ENCODE measurements at regions not wholly inside any gene's neighbourhood (a gene's known extent, or its start where the extent isn't known, plus 50 kb on each side); places are given as distances from the start of the nearest gene placed in this dataset.

DNA sequence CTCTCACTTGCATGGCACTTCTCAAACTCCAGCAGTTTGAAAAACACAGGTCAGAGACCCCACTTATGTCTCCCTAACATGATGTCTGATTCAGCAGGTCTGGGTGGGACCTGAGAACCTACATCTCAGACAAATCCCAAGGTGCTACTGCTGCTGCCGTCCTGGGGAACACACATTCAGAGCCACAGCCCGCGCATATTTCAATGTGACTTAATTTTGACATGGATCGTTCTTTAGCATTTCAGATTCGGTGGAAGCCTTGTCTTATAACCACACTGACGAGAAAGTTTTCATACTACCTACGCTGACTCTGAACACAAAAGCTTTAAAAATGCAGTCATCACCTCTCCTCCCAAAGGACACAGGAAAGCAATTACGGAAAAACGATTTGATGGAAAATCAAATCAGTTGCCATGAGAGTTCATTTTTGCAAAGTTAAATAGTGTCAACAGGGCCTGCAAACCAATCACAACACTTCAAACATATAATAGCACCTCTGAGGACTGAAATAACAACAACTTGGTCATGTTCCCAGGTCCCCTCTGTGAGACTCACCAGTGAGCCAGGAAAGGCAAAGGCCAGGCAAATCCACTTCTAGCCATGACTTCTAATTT is 132.6 kb downstream of the SHANK2 start:
- no peak for DNase-seq

GRCh38 chr11:71118671-71119250 is 133.6 kb downstream of the SHANK2 start:
- DNase-seq, result no peak

GRCh38 chr11:71117311-71117710 is 135.1 kb downstream of the SHANK2 start:
- no peak for DNase-seq

DNA sequence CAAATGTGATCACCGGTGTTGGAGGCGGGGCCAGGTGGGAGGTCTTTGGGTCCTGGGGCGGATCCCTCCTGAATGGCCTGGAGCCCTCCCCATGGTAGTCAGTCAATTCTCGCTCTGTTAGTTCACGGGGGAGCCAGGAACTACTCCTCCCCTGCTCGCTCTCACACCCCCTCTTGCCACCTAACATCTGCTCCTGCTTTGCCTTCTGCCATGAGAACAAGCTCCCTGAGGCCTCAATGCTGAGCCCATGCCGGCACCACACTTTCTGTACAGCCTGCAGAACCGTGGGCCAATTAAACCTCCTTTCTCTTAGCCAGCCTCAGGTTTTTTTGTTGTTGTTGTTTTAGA is 135.7 kb downstream of the SHANK2 start:
- no peak for DNase-seq

DNA sequence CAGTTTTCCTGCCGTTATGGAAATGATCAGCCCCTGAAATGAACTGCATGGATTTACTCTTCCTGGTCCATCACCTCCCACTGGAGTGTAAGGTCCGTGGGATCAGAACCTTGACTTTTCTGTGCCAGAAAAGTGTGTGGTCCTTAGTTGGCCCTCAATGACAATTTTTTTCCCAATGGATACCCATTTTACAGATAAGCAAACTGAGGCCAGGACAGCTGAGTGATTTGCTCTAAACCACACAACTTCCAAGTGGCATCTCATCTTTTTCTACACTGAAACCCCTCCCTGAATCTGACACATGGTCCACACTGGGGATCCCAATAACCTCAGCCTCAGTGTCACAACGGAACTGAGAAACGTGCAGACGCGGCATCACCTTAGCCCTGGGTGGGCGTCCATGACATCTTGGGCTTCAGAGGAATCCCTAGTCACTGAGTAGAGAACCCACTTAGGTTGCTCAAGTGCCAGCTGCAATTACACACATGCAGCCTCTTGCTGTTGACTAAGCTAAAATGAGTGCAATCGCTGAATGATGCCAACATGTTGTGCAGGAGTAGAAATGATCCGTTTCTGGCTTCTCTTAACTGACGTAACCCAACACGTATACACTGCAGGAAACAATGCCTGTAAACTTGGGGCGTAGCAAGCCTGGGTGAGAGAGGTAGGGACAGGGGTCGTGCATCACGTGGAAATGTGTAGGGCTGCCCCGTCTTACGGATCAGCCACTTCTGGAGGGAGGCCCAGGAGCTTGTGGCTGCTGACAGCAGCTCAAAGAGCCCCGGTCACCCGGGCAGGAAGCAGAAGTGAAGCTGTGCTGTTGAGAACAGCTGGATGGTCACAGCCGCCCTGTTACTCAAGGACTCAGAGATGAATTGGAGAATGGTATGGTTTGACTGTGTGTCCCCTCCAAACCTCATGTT is 136.3 kb downstream of the SHANK2 start:
- DNase-seq, result no peak

- DNase-seq, result no peak
Measured at GRCh38 chr11:71114124-71114851, 138.1 kb downstream of the SHANK2 start.

- DNase-seq, result no peak
Measured at GRCh38 chr11:71112990-71113389, 139.4 kb downstream of the SHANK2 start.

- no peak for DNase-seq
Measured at GRCh38 chr11:71112454-71112853, 139.9 kb downstream of the SHANK2 start.

DNA sequence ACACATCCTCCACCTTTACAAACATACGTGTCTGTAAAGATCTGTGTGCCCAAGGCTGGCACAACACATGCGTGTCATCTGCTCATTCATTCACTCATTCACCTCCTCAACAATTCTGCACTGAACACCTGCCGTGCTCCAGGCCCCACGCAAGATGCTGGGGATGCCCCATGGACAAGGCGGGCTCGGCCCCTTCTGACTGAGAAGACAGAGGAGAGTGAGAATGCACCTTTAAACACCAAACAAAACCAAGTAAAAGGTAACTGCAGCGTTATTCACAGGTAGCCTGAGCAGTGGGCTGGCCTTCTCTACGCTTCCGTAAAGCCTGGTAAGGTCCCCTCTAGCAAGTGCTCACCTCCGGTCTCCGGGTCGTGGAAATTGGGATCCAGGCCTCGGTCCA is 142.8 kb downstream of the SHANK2 start:
- DNase-seq, result no peak

GRCh38 chr11:71109186-71109585 is 143.2 kb downstream of the SHANK2 start:
- no peak for DNase-seq

DNA sequence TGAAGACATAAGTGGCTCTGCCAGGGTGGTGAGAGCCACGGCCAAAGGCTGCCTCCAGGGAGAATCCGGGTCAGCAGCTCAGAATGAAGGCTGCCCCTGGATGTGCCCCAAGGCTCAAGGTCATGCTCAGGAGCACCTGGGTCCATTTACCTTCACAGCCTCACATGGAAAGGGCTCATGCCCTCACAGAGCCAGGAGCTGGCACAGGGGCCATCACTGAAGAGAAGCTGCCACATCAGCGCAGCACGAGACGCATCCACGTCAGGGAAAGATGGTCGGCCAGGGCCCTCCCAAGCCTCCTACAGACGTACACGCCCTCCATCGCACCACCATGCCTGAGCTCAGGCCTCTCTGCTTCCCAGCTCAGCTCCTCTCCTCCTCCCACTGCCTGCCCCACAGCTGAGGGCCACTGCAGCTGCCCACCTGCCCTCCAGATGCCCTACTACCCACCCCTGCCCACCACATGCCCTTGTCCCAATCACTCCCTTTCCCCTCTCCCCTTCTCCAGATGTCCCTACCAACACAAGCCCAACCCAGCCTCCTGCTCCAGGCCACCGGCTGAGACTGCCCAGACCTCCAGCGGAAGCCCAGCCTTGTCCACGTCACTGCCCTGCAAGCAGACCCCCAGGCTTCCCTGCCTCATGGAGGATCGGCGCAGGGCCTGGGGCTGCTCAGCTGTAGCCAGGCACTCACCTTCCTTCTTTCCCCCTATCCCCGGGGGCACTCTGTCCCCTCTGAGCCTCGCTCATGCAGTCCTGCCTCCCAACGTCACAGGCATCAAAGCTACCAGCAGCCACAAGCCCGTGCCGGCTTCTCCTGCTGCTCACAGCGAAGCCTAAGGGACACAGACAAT is 144.1 kb downstream of the SHANK2 start:
- DNase-seq, result no peak

DNA sequence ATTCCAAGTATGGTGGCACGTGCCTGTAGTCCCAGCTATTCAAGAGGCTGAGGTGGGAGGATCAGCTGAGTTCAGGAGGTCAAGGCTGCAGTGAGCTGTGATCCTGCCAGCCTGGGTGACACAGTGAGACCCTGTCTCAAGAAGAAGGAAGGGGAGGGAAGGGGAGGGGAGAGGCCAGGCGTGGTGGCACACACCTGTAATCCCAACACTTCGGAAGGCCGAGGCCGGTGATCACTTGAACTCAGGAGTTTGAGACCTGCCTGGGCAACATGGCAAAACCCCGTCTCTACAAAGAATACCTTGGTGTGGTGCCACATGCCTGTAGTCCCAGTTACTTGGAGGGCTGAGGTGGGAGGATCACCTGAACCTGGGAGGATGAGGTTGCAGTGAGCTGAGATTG is 145.7 kb downstream of the SHANK2 start:
- no peak for DNase-seq

GRCh38 chr11:71103266-71103665 is 149.1 kb downstream of the SHANK2 start:
- no peak for DNase-seq

GRCh38 chr11:71102251-71102995 is 150.0 kb downstream of the SHANK2 start:
- DNase-seq, result no peak

DNA sequence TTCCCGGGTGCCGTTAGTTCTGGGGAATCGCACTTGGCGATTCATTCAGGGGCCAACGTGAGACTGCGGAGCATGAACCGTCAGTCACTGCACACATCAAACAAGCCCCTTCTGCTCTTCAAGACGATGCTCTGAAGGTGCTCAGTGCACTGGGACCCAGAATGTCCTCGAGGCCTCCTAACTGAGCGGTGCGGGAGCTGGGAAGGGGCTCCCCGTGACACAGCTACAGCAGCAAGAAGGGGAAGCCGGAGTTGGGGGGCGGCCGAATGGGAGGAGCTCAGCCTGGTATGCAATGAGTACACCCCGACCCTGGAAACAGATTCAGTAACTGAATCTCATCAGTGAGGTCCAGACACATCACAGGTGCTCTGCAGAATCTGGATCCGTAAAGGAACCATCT is 150.8 kb downstream of the SHANK2 start:
- no peak for DNase-seq

DNA sequence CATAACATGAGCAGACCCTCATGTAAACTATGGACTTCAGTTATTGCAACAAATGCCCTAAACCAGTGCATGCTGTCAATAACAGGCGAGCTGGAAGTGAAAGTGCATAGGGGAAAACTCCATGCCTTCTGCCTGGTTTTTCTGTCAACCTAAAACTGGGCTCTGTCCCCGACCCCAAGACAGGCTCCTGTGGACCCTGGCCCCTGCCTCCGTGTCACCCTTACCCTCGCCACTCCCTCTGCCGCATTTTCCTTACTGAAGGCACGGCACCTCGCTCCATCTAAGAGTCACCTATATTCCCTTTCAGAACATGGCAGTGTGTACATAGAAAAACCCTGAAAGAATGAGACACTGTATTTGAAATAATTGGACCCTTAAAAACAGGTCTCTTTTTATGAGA is 151.3 kb downstream of the SHANK2 start:
- DNase-seq, result no peak

- no peak for DNase-seq
Measured at GRCh38 chr11:71098776-71099175, 153.6 kb downstream of the SHANK2 start.

DNA sequence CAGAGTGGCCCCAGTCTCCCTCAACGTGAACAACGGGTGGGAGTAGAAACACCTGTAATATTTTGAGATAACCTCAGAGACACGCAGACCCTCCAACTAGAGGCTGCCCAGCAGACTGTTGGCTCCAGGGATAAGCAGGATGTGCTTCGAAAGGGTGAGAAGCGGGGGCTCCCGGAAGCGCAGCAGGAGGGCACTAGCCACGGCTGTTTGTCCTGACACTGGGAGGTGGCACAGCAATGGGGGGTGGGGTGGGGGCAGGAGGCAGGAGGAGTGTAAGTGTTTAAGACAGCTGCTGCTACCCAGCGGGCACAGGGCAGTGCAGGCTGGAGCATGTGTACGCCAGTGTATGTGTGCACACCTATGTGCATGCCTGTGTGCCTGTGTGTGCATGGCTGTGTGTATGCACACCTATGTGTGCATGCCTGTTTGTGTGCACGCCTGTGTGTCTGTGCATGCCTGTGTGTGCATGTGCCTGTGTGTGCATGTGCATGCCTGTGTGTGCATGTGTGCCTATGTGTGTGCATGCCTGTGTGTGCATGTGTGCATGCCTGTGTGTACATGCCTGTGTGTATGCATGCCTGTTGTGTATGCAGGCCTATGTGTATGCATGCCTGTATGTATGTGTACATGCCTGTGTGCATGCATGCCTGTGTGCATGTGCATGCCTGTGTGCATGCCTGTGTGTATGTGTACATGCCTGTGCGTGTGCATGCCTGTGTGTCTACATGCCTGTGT is 154.7 kb downstream of the SHANK2 start:
- no peak for DNase-seq

DNA sequence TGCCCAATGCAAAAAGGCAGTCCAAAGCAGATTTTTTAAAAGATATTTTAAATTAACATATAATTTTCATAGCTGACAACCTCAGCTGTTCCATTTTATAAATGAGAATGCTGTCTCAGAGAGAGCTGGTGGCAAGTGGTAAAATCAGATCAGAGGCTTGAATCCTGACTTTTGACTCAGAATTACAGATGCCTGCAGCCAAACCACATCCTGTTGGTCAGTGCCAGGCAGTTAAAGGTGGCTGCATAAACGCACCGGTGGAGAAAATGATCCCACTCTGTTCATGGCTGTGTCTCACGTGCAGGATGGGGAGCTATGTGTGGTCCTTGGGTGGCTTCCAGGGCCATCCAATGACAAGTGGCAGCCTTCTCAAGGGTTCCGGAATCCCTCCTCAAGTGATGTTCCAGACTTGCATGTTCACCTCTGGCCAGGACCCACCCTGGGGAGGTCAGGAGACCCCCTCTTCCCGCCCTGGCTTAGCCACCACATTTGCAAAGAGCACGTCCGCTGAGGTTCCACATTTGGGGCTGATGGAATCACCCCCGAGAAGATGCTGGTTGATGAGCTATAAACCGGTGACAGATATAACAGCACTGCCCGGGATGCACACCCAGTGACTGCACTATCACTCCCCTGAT is 155.5 kb downstream of the SHANK2 start:
- no peak for DNase-seq

- no peak for DNase-seq
Measured at GRCh38 chr11:71095294-71095850, 157.0 kb downstream of the SHANK2 start.

Measured in SHP77 treated with DMSO at 0.1 percent for 48 hours (cell line).